ENCODE measurements at regions not wholly inside any gene's neighbourhood (a gene's known extent, or its start where the extent isn't known, plus 50 kb on each side); places are given as distances from the start of the nearest gene placed in this dataset.
"Not testable (repeated sequence)": the region's sequence is repeated elsewhere in the genome, so short reads cannot be mapped to it uniquely, and the experiment has no call there.

GRCh38 chr10:118423800-118424442 lies 81.8 kb upstream of the FAM204A start:
- POLR2A ChIA-PET, result no interaction called here
- CTCF ChIA-PET, result interaction anchor here (0.7 to 2.2 kb wide), 9 partner anchors 9 to 1100 kb away, joined by 3 to 10 read pairs (median 3); no protein-coding TSS in a partner anchor
- no peaks in the 10 kb centered on the region for H3K27me3 ChIP-seq (ENCODE audit: control insufficient read depth, insufficient read depth, low read length)
- H3K36me3 ChIP-seq (ENCODE audit: control insufficient read depth, insufficient read depth, low read length), result no peaks in the 10 kb centered on the region
- DNase-seq (ENCODE audit: low read depth), result peak; percentile 46
- no peak overlapping the region for H3K4me3 ChIP-seq (ENCODE audit: low read depth, low read length)
- peak; percentile 90 for TF ChIP-seq CTCF (IDR thresholded peaks at IDR 0.05; ENCODE audit: insufficient read depth, low read depth, low read length)

GRCh38 chr10:118422241-118422640 lies 80.1 kb upstream of the FAM204A start:
- DNase-seq (ENCODE audit: low read depth), result no peak
- Histone ChIP-seq H3K36me3 (ENCODE audit: control insufficient read depth, insufficient read depth, low read length) (no peaks in the 10 kb centered on the region), H3K4me3 (ENCODE audit: low read depth, low read length) (no peak overlapping the region), H3K27me3 (ENCODE audit: control insufficient read depth, insufficient read depth, low read length) (no peaks in the 10 kb centered on the region)
- no peak for TF ChIP-seq CTCF (IDR thresholded peaks at IDR 0.05; ENCODE audit: insufficient read depth, low read depth, low read length)
- CTCF ChIA-PET, result interaction anchor here (1.0 to 2.2 kb wide), 4 partner anchors 11 to 925 kb away, joined by 3 to 10 read pairs (median 7); no protein-coding TSS in a partner anchor
- POLR2A ChIA-PET, result no interaction called here

- H3K27me3 ChIP-seq (ENCODE audit: control insufficient read depth, insufficient read depth, low read length); POLR2A ChIA-PET; CTCF ChIA-PET; DNase-seq (ENCODE audit: low read depth); H3K4me3 ChIP-seq (ENCODE audit: low read depth, low read length); H3K36me3 ChIP-seq (ENCODE audit: control insufficient read depth, insufficient read depth, low read length): not testable (repeated sequence)
Measured at GRCh38 chr10:118420049-118420448, 77.9 kb upstream of the FAM204A start.

- no peak for DNase-seq (ENCODE audit: low read depth)
- no peak for TF ChIP-seq CTCF (IDR thresholded peaks at IDR 0.05; ENCODE audit: insufficient read depth, low read depth, low read length)
- Histone ChIP-seq H3K36me3 (ENCODE audit: control insufficient read depth, insufficient read depth, low read length) (no peaks in the 10 kb centered on the region), H3K27me3 (ENCODE audit: control insufficient read depth, insufficient read depth, low read length) (0 out of 2 replicates have a peak, but pooled peaks cover 2% of the 10 kb centered on the region), H3K4me3 (ENCODE audit: low read depth, low read length) (no peak overlapping the region)
- CTCF ChIA-PET, result interaction anchor here (0.9 kb wide), 1 partner anchor 8 kb away, joined by 3 read pairs; no protein-coding TSS in a partner anchor
- POLR2A ChIA-PET, result no interaction called here
Measured at GRCh38 chr10:118412932-118413331, 70.8 kb upstream of the FAM204A start.

- H3K4me3 ChIP-seq (ENCODE audit: low read depth, low read length), result no peak overlapping the region
- H3K27me3 ChIP-seq (ENCODE audit: control insufficient read depth, insufficient read depth, low read length), result 0 out of 2 replicates have a peak, but pooled peaks cover 2% of the 10 kb centered on the region
- ChIA-PET POLR2A (no interaction called here), CTCF (no interaction called here)
- DNase-seq (ENCODE audit: low read depth), result no peak
- TF ChIP-seq CTCF (IDR thresholded peaks at IDR 0.05; ENCODE audit: insufficient read depth, low read depth, low read length), result no peak
- H3K36me3 ChIP-seq (ENCODE audit: control insufficient read depth, insufficient read depth, low read length), result no peaks in the 10 kb centered on the region
Measured at GRCh38 chr10:118412132-118412760, 70.1 kb upstream of the FAM204A start.
